WTC11 (cell line): ENCODE measurements at regions not wholly inside any gene's neighbourhood (a gene's known extent, or its start where the extent isn't known, plus 50 kb on each side); places are given as distances from the start of the nearest gene placed in this dataset.

Experiments
- AFF4 ChIP-seq: sonication (generic); formaldehyde crosslinking; IDR thresholded peaks from 2 replicates; pipeline ENCODE4 v1.8.1; 2023; ENCODE audit warnings: mild to moderate bottlenecking, missing genetic modification reagents, borderline replicate concordance
- ARID4B ChIP-seq: sonication (generic); formaldehyde crosslinking; IDR thresholded peaks from 2 replicates; pipeline ENCODE4 v1.8.0; 2023; ENCODE audit warnings: missing genetic modification reagents, mild to moderate bottlenecking, borderline replicate concordance
- JUN ChIP-seq: sonication (generic); formaldehyde crosslinking; IDR thresholded peaks from 2 replicates; pipeline ENCODE4 v1.8.0; 2023; ENCODE audit warnings: mild to moderate bottlenecking, missing genetic modification reagents
- NFYB ChIP-seq: sonication (generic); formaldehyde crosslinking; conservative IDR thresholded peaks from 2 replicates; pipeline ENCODE4 v1.8.0; 2022; ENCODE audit warnings: low read depth, missing genetic modification reagents
- NR1H2 ChIP-seq: sonication (generic); formaldehyde crosslinking; IDR thresholded peaks from 2 replicates; pipeline ENCODE4 v1.9.0; 2021; ENCODE audit warnings: mild to moderate bottlenecking, moderate library complexity, missing genetic modification reagents
- NR2C2 ChIP-seq: sonication (generic); formaldehyde crosslinking; IDR thresholded peaks from 2 replicates; pipeline ENCODE4 v1.8.0; 2022; ENCODE audit warnings: mild to moderate bottlenecking, missing genetic modification reagents
- ZNF232 ChIP-seq: sonication (generic); formaldehyde crosslinking; IDR thresholded peaks from 2 replicates; pipeline ENCODE4 v1.8.0; 2022; ENCODE audit warnings: mild to moderate bottlenecking, missing genetic modification reagents
- ZNF416 ChIP-seq: fragments of 250-450 bp; sonication (Bioruptor Pico); IDR thresholded peaks from 2 replicates; pipeline ENCODE4 v1.9.0; 2021; ENCODE audit warnings: mild to moderate bottlenecking, inconsistent platforms
- ZNF671 ChIP-seq: fragments of 250-450 bp; sonication (Bioruptor Pico); IDR thresholded peaks from 2 replicates; pipeline ENCODE4 v1.8.0; 2021; ENCODE audit warnings: mild to moderate bottlenecking
- TF ChIP-seq, protein P1 (sequence below): fragments of 200-600 bp; IDR thresholded peaks from 2 replicates; pipeline ENCODE4 v1.8.0; 2022; ENCODE audit warnings: antibody characterized with exemption
- TF ChIP-seq, protein P2 (sequence below): sonication (generic); formaldehyde crosslinking; IDR thresholded peaks from 2 replicates; pipeline ENCODE4 v1.8.1; 2023; ENCODE audit warnings: mild to moderate bottlenecking, missing genetic modification reagents, moderate library complexity
- TF ChIP-seq, protein P3 (sequence below): sonication (generic); formaldehyde crosslinking; IDR thresholded peaks from 2 replicates; pipeline ENCODE4 v1.8.0; 2022; ENCODE audit warnings: mild to moderate bottlenecking, missing genetic modification reagents
- TF ChIP-seq, protein P4 (sequence below): sonication (generic); formaldehyde crosslinking; IDR thresholded peaks from 2 replicates; pipeline ENCODE4 v1.8.1; 2023; ENCODE audit warnings: mild to moderate bottlenecking, missing genetic modification reagents

GRCh38 chr5:2111569-2112105, 228.9 kb upstream of the IRX4 start:
- TF ChIP-seq JUN (no peak), ZNF671 (no peak), ZNF416 (no peak), AFF4 (CRISPR knock-in tag) (no peak), ZNF232 (CRISPR knock-in tag) (no peak), NR1H2 (CRISPR knock-in tag) (no peak), NFYB (CRISPR knock-in tag) (no peak), ARID4B (CRISPR knock-in tag) (no peak), NR2C2 (no peak)
- TF ChIP-seq, protein P1, sequence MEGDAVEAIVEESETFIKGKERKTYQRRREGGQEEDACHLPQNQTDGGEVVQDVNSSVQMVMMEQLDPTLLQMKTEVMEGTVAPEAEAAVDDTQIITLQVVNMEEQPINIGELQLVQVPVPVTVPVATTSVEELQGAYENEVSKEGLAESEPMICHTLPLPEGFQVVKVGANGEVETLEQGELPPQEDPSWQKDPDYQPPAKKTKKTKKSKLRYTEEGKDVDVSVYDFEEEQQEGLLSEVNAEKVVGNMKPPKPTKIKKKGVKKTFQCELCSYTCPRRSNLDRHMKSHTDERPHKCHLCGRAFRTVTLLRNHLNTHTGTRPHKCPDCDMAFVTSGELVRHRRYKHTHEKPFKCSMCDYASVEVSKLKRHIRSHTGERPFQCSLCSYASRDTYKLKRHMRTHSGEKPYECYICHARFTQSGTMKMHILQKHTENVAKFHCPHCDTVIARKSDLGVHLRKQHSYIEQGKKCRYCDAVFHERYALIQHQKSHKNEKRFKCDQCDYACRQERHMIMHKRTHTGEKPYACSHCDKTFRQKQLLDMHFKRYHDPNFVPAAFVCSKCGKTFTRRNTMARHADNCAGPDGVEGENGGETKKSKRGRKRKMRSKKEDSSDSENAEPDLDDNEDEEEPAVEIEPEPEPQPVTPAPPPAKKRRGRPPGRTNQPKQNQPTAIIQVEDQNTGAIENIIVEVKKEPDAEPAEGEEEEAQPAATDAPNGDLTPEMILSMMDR = no peak
- TF ChIP-seq, protein P2, sequence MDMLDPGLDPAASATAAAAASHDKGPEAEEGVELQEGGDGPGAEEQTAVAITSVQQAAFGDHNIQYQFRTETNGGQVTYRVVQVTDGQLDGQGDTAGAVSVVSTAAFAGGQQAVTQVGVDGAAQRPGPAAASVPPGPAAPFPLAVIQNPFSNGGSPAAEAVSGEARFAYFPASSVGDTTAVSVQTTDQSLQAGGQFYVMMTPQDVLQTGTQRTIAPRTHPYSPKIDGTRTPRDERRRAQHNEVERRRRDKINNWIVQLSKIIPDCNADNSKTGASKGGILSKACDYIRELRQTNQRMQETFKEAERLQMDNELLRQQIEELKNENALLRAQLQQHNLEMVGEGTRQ (CRISPR knock-in tag) = no peak
- TF ChIP-seq, protein P3, sequence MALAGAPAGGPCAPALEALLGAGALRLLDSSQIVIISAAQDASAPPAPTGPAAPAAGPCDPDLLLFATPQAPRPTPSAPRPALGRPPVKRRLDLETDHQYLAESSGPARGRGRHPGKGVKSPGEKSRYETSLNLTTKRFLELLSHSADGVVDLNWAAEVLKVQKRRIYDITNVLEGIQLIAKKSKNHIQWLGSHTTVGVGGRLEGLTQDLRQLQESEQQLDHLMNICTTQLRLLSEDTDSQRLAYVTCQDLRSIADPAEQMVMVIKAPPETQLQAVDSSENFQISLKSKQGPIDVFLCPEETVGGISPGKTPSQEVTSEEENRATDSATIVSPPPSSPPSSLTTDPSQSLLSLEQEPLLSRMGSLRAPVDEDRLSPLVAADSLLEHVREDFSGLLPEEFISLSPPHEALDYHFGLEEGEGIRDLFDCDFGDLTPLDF (CRISPR knock-in tag) = no peak
- TF ChIP-seq, protein P4, sequence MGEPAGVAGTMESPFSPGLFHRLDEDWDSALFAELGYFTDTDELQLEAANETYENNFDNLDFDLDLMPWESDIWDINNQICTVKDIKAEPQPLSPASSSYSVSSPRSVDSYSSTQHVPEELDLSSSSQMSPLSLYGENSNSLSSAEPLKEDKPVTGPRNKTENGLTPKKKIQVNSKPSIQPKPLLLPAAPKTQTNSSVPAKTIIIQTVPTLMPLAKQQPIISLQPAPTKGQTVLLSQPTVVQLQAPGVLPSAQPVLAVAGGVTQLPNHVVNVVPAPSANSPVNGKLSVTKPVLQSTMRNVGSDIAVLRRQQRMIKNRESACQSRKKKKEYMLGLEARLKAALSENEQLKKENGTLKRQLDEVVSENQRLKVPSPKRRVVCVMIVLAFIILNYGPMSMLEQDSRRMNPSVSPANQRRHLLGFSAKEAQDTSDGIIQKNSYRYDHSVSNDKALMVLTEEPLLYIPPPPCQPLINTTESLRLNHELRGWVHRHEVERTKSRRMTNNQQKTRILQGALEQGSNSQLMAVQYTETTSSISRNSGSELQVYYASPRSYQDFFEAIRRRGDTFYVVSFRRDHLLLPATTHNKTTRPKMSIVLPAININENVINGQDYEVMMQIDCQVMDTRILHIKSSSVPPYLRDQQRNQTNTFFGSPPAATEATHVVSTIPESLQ (CRISPR knock-in tag) = no peak
